AG10803 (cell line): ENCODE measurements at regions not wholly inside any gene's neighbourhood (a gene's known extent, or its start where the extent isn't known, plus 50 kb on each side); places are given as distances from the start of the nearest gene placed in this dataset.

Source experiments
- DNase-seq: peaks from one replicate; pipeline ENCODE4 v3.0.0; 2010; ENCODE audit warnings: low read depth
- H3K4me3 ChIP-seq: 2 replicates; pipeline ENCODE4 v1.5.1; 2011; ENCODE audit warnings: mild to moderate bottlenecking, low read length, control low read depth
- CTCF ChIP-seq: conservative IDR thresholded peaks from 2 replicates; pipeline ENCODE4 v1.5.1; 2011; ENCODE audit warnings: mild to moderate bottlenecking, low read length, control low read depth, inconsistent platforms

- DNase-seq: no peak
These were observed 563.7 kb upstream of the PRKX start for GRCh38 chrX:4277122-4277521.

GRCh38 chrX:4268676-4269075, 555.2 kb upstream of the PRKX start:
- H3K4me3 ChIP-seq: no peak overlapping the region
- DNase-seq: no peak
- TF ChIP-seq CTCF: no peak

More at GRCh38 chrX:4277122-4277521, 563.7 kb upstream of the PRKX start:
- no peak for TF ChIP-seq CTCF
- H3K4me3 ChIP-seq: no peak overlapping the region

- H3K4me3 ChIP-seq: no peak overlapping the region
- DNase-seq: no peak
- no peak for TF ChIP-seq CTCF
These were observed 551.6 kb upstream of the PRKX start for GRCh38 chrX:4265036-4265435.

- no peak for TF ChIP-seq CTCF
- H3K4me3 ChIP-seq: no peak overlapping the region
- DNase-seq: no peak
These were observed 549.8 kb upstream of the PRKX start for GRCh38 chrX:4263030-4263803.

- no peak overlapping the region for H3K4me3 ChIP-seq
- no peak for DNase-seq
- no peak for TF ChIP-seq CTCF
These were observed 539.6 kb upstream of the PRKX start for GRCh38 chrX:4253092-4253491.

- no peak for TF ChIP-seq CTCF
- no peak for DNase-seq
- no peak overlapping the region for H3K4me3 ChIP-seq
These were observed 536.0 kb upstream of the PRKX start for GRCh38 chrX:4249401-4249800.

GRCh38 chrX:4243759-4244158, 530.3 kb upstream of the PRKX start:
- H3K4me3 ChIP-seq: no peak overlapping the region
- TF ChIP-seq CTCF: no peak
- DNase-seq: no peak
